Right lobe of liver (tissue), 4 donors: ENCODE measurements at regions not wholly inside any gene's neighbourhood (a gene's known extent, or its start where the extent isn't known, plus 50 kb on each side); places are given as distances from the start of the nearest gene placed in this dataset.

Experiments
- POLR2A ChIP-seq: fragments of 450-650 bp; IDR thresholded peaks from one replicate; pipeline ENCODE4 v1.6.1; 2017; ENCODE audit warnings: antibody characterized with exemption, mild to moderate bottlenecking
- TF ChIP-seq, protein P1 (sequence below), 4 donors: fragments of 200-600 bp in 3 of 4; fragments of 450-650 bp in 1 of 4; IDR thresholded peaks; one replicate each; pipeline versions ENCODE4 v1.5.1 to v1.8.0; 2016 to 2022; ENCODE audit warnings: antibody characterized with exemption in 4 of 4, mild to moderate bottlenecking in 2 of 4
- donor health status: DM: no; HTN: no; CAD: no.
- donor health status: DM: no; HTN: no; CAD: no.
- donor health status: DM: no; HTN: yes; CAD: no.

DNA sequence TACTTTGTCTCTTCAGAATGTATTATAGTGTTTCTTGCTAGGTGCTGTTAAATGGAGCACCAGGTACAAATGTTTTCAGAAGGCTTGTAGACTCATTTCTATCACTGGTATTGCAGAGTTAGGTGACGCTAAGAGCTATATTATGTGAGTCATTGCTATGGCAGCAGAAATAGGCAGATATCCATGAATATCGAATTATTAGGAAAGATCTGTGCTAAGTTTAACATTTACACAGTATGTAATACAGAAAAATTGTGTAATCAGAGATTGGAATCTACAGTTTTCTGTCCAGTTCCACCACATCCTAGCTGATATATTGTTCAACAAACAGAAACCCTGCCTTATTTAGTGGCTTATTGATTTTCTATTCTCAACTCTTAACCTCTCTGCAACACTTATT, 1025.5 kb downstream of the STIM2 start:
- TF ChIP-seq, protein P1, sequence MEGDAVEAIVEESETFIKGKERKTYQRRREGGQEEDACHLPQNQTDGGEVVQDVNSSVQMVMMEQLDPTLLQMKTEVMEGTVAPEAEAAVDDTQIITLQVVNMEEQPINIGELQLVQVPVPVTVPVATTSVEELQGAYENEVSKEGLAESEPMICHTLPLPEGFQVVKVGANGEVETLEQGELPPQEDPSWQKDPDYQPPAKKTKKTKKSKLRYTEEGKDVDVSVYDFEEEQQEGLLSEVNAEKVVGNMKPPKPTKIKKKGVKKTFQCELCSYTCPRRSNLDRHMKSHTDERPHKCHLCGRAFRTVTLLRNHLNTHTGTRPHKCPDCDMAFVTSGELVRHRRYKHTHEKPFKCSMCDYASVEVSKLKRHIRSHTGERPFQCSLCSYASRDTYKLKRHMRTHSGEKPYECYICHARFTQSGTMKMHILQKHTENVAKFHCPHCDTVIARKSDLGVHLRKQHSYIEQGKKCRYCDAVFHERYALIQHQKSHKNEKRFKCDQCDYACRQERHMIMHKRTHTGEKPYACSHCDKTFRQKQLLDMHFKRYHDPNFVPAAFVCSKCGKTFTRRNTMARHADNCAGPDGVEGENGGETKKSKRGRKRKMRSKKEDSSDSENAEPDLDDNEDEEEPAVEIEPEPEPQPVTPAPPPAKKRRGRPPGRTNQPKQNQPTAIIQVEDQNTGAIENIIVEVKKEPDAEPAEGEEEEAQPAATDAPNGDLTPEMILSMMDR (IDR thresholded peaks at IDR 0.05), result no peak
- no peak for TF ChIP-seq POLR2A
